ENCODE measurements at regions not wholly inside any gene's neighbourhood (a gene's known extent, or its start where the extent isn't known, plus 50 kb on each side); places are given as distances from the start of the nearest gene placed in this dataset.

- no peaks in the 10 kb centered on the region for H3K27me3 ChIP-seq (ENCODE audit: control insufficient read depth, insufficient read depth, low read length)
- no peak overlapping the region for H3K4me2 ChIP-seq (ENCODE audit: low read depth, low read length)
- H2BK20ac ChIP-seq (ENCODE audit: low read depth, low read length), result no peak overlapping the region
- H3K4ac ChIP-seq (ENCODE audit: low read depth, low read length), result no peak overlapping the region
- no peak overlapping the region for H3K9ac ChIP-seq (ENCODE audit: low read depth, low read length)
- H3K27ac ChIP-seq (ENCODE audit: insufficient read depth, low read length), result no peak overlapping the region
- no peak overlapping the region for H4K91ac ChIP-seq (ENCODE audit: insufficient read depth, low read depth, low read length)
- no peaks in the 10 kb centered on the region; the same call in 1 of the 2 replicates for H3K9me3 ChIP-seq (ENCODE audit: control insufficient read depth, insufficient read depth, low read length)
- H2BK15ac ChIP-seq (ENCODE audit: low read depth, low read length), result no peak overlapping the region
- no peak for TF ChIP-seq MXI1 (IDR thresholded peaks at IDR 0.05; ENCODE audit: borderline replicate concordance, low read depth, low read length)
- no peak for TF ChIP-seq CTCF (conservative IDR thresholded peaks at IDR 0.05; ENCODE audit: low read depth, low read length)
- TF ChIP-seq SMC3 (IDR thresholded peaks at IDR 0.05; ENCODE audit: low read depth, low read length), result no peak
- TF ChIP-seq MAFK (IDR thresholded peaks at IDR 0.05; ENCODE audit: low read depth, low read length), result no peak
- no peak for TF ChIP-seq RFX5 (IDR thresholded peaks at IDR 0.05; ENCODE audit: low read depth, low read length)
- no peak for TF ChIP-seq NFE2L2 (IDR thresholded peaks at IDR 0.05; ENCODE audit: low read depth, low read length)
- no peak for TF ChIP-seq BHLHE40 (IDR thresholded peaks at IDR 0.05; ENCODE audit: low read depth, low read length)
- no peak for TF ChIP-seq CEBPB (IDR thresholded peaks at IDR 0.05; ENCODE audit: low read depth, low read length)
- no peak for TF ChIP-seq USF2 (IDR thresholded peaks at IDR 0.05; ENCODE audit: low read depth, low read length)
- TF ChIP-seq CHD1 (IDR thresholded peaks at IDR 0.05; ENCODE audit: low read depth, low read length), result no peak
- TF ChIP-seq POLR2A (IDR thresholded peaks at IDR 0.05; ENCODE audit: low read depth, low read length), result no peak
- no peak for TF ChIP-seq RCOR1 (IDR thresholded peaks at IDR 0.05; ENCODE audit: insufficient replicate concordance, low read length)
- no peak for TF ChIP-seq ELK1 (IDR thresholded peaks at IDR 0.05; ENCODE audit: borderline replicate concordance, low read depth, low read length)
- no peak for TF ChIP-seq RAD21 (IDR thresholded peaks at IDR 0.05; ENCODE audit: low read length)
- no peak for TF ChIP-seq FOS (IDR thresholded peaks at IDR 0.05; ENCODE audit: low read depth, low read length)
- no peak for TF ChIP-seq MAZ (IDR thresholded peaks at IDR 0.05; ENCODE audit: borderline replicate concordance, low read depth, low read length)
- no peaks in the 10 kb centered on the region for H3K79me1 ChIP-seq (ENCODE audit: low read depth in 1 of 2, low read length in 2 of 2)
- in situ Hi-C loops (cut with MboI; ENCODE audit: low sequenced_read_pairs), result no loop called here
- no peak overlapping the region for H3K23ac ChIP-seq (ENCODE audit: low read depth, low read length)
- ATAC-seq (ENCODE audit: low read depth) (no peak), DNase-seq (no peak)
- intact Hi-C loops (cut with micrococcal nuclease), result no loop called here
- no peak overlapping the region for H3K4me3 ChIP-seq (ENCODE audit: insufficient read depth, low read depth, low read length)
- whole genome bisulfite sequencing, 2 experiments (ENCODE audit: extremely low coverage in 2 of 2, insufficient read length in 1 of 2), result 83% methylated on average over 1 of the region's 1 CpG; no CpG with 5 or more reads in 1 of the 2 experiments
- no peaks in the 10 kb centered on the region for H3K36me3 ChIP-seq (ENCODE audit: control insufficient read depth, insufficient read depth, low read length)
- CTCF ChIA-PET, result no interaction called here
- no peak overlapping the region for H2AFZ ChIP-seq (replicated peaks; ENCODE audit: low read length, poor library complexity)
- H3K18ac ChIP-seq (ENCODE audit: low read depth, low read length), result no peak overlapping the region
- no peaks in the 10 kb centered on the region for H4K20me1 ChIP-seq (ENCODE audit: insufficient read depth, low read length)
- H3K56ac ChIP-seq (ENCODE audit: extremely low read depth, insufficient read depth, low read length), result no peak overlapping the region
- no peak overlapping the region for H2BK5ac ChIP-seq (ENCODE audit: low read depth, low read length, poor library complexity, severe bottlenecking)
- no peaks in the 10 kb centered on the region for H3K4me1 ChIP-seq (ENCODE audit: control insufficient read depth, insufficient read depth, low read length)
- H2AK5ac ChIP-seq (ENCODE audit: low read depth, low read length), result no peak overlapping the region
- no peak overlapping the region for H4K8ac ChIP-seq (ENCODE audit: low read depth in 2 of 2, low read length in 2 of 2)
- dilution Hi-C loops (cut with HindIII; ENCODE audit: low sequenced_read_pairs, unreplicated experiment), result no loop called here
- no peak overlapping the region for H3K14ac ChIP-seq (replicated peaks; ENCODE audit: low read depth, low read length)
- H2AK9ac ChIP-seq (replicated peaks; ENCODE audit: low read depth, low read length, poor library complexity), result no peak overlapping the region
- H2BK120ac ChIP-seq (ENCODE audit: low read depth, low read length), result no peak overlapping the region
- H4K5ac ChIP-seq (ENCODE audit: low read depth, low read length), result no peak overlapping the region
- POLR2A ChIA-PET (ENCODE audit: unreplicated experiment), result no interaction called here
- BruUV-seq (replicated peaks), result no TSS peak
- H3K9me1 ChIP-seq (ENCODE audit: insufficient read depth, low read length), result no peaks in the 10 kb centered on the region
Observed at GRCh38 chrX:83422836-83423235, 85.3 kb upstream of the POU3F4 start.
